DOHH2 (cell line): ENCODE measurements at regions not wholly inside any gene's neighbourhood (a gene's known extent, or its start where the extent isn't known, plus 50 kb on each side); places are given as distances from the start of the nearest gene placed in this dataset.

Experiments
- EZH2phosphoT487 ChIP-seq: fragments of 200-600 bp; sonication (generic); IDR thresholded peaks from 2 replicates; pipeline ENCODE4 v1.6.1; 2017; ENCODE audit warnings: borderline replicate concordance, mild to moderate bottlenecking, antibody characterized with exemption, low read length, moderate library complexity, mixed read lengths
- TF ChIP-seq, protein P1 (sequence below): fragments of 200-600 bp; sonication (generic); IDR thresholded peaks from one replicate; pipeline ENCODE4 v1.5.1; 2014; ENCODE audit warnings: antibody characterized with exemption, mild to moderate bottlenecking, low read depth, low read length; ENCODE audit not compliant: poor library complexity, severe bottlenecking

DNA sequence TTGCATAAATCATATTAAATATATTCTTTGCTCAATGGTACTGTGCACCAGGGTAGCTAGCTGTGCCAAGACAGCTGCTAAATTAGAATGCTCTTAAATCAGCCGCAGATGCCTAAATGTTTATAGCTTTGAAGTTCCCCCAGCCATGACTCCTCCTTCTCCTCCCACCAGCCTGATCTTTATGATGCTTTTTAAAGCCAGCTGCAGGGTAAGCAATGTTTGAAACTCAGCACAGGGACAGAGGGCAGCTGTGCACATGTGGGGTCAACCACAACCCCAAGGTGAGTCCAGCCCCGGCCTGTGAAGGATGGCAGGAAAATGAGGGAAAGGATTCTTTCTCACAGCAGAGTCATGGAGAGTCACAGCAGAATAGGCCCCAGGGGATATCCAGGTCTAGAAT lies 635.7 kb downstream of the UQCRFS1 start:
- TF ChIP-seq, protein P1, sequence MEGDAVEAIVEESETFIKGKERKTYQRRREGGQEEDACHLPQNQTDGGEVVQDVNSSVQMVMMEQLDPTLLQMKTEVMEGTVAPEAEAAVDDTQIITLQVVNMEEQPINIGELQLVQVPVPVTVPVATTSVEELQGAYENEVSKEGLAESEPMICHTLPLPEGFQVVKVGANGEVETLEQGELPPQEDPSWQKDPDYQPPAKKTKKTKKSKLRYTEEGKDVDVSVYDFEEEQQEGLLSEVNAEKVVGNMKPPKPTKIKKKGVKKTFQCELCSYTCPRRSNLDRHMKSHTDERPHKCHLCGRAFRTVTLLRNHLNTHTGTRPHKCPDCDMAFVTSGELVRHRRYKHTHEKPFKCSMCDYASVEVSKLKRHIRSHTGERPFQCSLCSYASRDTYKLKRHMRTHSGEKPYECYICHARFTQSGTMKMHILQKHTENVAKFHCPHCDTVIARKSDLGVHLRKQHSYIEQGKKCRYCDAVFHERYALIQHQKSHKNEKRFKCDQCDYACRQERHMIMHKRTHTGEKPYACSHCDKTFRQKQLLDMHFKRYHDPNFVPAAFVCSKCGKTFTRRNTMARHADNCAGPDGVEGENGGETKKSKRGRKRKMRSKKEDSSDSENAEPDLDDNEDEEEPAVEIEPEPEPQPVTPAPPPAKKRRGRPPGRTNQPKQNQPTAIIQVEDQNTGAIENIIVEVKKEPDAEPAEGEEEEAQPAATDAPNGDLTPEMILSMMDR: no peak
- TF ChIP-seq EZH2phosphoT487: no peak
